Stomach (tissue), 4 donors: ENCODE measurements at regions not wholly inside any gene's neighbourhood (a gene's known extent, or its start where the extent isn't known, plus 50 kb on each side); places are given as distances from the start of the nearest gene placed in this dataset.

ENCODE experiments used
- CTCF ChIP-seq, 7 experiments: fragments of 450-650 bp in 4 of 7; fragments of 200-600 bp in 3 of 7; sonication (generic) in 3 of 7; IDR thresholded peaks; one replicate each; pipeline ENCODE4 v1.5.1; 2016 to 2019; ENCODE audit warnings: antibody characterized with exemption in 7 of 7, control low read depth in 2 of 7, mild to moderate bottlenecking in 1 of 7
- POLR2A ChIP-seq, 4 donors: fragments of 450-650 bp; IDR thresholded peaks; one replicate each; pipeline ENCODE4 v1.6.1; 2016; ENCODE audit warnings: antibody characterized with exemption in 4 of 4, control low read depth in 2 of 4, mild to moderate bottlenecking in 1 of 4, moderate library complexity in 1 of 4
- POLR2AphosphoS5 ChIP-seq, 3 donors: sonication (generic); formaldehyde crosslinking; IDR thresholded peaks; one replicate each; pipeline ENCODE4 v1.6.1; 2016; ENCODE audit warnings: antibody characterized with exemption in 3 of 3

DNA sequence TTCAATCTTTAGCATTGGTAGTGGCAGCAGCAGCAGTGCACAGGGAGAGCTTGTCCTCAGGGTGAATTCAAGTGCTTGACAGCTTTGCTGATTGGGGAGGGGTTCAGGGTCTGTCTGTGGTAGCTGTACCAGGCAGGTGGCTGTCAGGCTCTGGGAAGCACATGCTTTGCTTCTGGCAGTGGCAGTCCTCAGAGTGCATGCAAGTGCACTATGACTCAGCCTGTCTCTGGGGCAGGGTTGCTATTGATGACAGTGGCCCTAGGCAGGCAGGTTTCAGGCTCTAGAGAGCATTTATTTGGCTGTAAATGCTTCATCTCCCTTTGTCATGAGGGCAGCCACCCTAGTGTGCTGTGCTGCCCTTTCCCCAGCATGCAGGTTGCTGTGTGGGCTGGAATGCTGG lies 251.9 kb upstream of the LRRC7 start:
- TF ChIP-seq CTCF (IDR thresholded peaks at IDR 0.05) (no peak), POLR2A (IDR thresholded peaks at IDR 0.05) (no peak), POLR2AphosphoS5 (IDR thresholded peaks at IDR 0.05) (no peak)
